ENCODE measurements at regions not wholly inside any gene's neighbourhood (a gene's known extent, or its start where the extent isn't known, plus 50 kb on each side); places are given as distances from the start of the nearest gene placed in this dataset.

- DNase-seq (ENCODE audit: extremely low read depth, low read depth): no peak
- no peak for TF ChIP-seq CTCF (IDR thresholded peaks at IDR 0.05; ENCODE audit: low read depth, low read length)
Observed at GRCh38 chr16:6027733-6028132, 930.1 kb upstream of the EEF2KMT start.

GRCh38 chr16:6023449-6023848 is 925.9 kb upstream of the EEF2KMT start:
- DNase-seq (ENCODE audit: extremely low read depth, low read depth): no peak
- no peak for TF ChIP-seq CTCF (IDR thresholded peaks at IDR 0.05; ENCODE audit: low read depth, low read length)

GRCh38 chr16:6021276-6021943 is 923.8 kb upstream of the EEF2KMT start:
- no peak for TF ChIP-seq CTCF (IDR thresholded peaks at IDR 0.05; ENCODE audit: low read depth, low read length)
- DNase-seq (ENCODE audit: extremely low read depth, low read depth): no peak

- DNase-seq (ENCODE audit: extremely low read depth, low read depth): no peak
Observed at GRCh38 chr16:6020162-6020985, 922.8 kb upstream of the EEF2KMT start.

GRCh38 chr16:6019490-6019991 is 921.9 kb upstream of the EEF2KMT start:
- TF ChIP-seq CTCF (IDR thresholded peaks at IDR 0.05; ENCODE audit: low read depth, low read length): no peak
- DNase-seq (ENCODE audit: extremely low read depth, low read depth): no peak

More at GRCh38 chr16:6020162-6020985, 922.8 kb upstream of the EEF2KMT start:
- no peak for TF ChIP-seq CTCF (IDR thresholded peaks at IDR 0.05; ENCODE audit: low read depth, low read length)

- TF ChIP-seq CTCF (IDR thresholded peaks at IDR 0.05; ENCODE audit: low read depth, low read length): no peak
- no peak for DNase-seq (ENCODE audit: extremely low read depth, low read depth)
Observed at GRCh38 chr16:6018848-6019489, 921.4 kb upstream of the EEF2KMT start.
